ENCODE measurements at regions not wholly inside any gene's neighbourhood (a gene's known extent, or its start where the extent isn't known, plus 50 kb on each side); places are given as distances from the start of the nearest gene placed in this dataset.

DNA sequence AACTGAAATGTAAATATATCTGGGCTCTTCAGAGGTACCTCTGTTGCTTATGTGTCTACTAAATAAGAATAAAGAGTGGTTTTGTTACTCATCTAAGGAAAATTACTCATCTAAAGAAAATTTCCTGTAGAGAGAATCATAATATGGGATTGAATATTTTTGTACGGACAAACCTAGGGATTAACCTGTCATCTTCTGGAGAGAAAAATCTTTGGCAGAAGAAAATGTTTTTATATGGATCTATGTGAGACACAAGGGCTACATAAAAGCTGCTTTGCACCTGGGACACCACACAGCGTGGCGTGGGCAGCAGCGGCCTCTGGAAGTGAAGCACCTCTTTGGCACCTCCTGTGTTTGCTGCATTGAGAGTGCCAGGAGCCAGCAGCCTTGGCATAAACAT is 242.9 kb upstream of the DACH1 start:
- Histone ChIP-seq H3K4me2 (ENCODE audit: control insufficient read depth, insufficient read depth) (no peak overlapping the region), H3K27ac (ENCODE audit: control insufficient read depth, insufficient read depth) (no peak overlapping the region), H2AFZ (ENCODE audit: control insufficient read depth, low read depth, low read length) (no peak overlapping the region), H3K36me3 (ENCODE audit: control insufficient read depth in 2 of 2, insufficient read depth in 2 of 2, low read length in 1 of 2) (no peaks in the 10 kb centered on the region), H3K4me3 (no peak overlapping the region), H3K27me3 (replicated peaks in 1 of 2; ENCODE audit: control insufficient read depth in 2 of 2, insufficient read depth in 2 of 2, low read length in 1 of 2) (no peaks in the 10 kb centered on the region), H3K9me3 (replicated peaks; ENCODE audit: control insufficient read depth, insufficient read depth, low read length) (no peaks in the 10 kb centered on the region), H3K9ac (ENCODE audit: control insufficient read depth, insufficient read depth, low read length) (no peak overlapping the region), H3K4me1 (ENCODE audit: control insufficient read depth, insufficient read depth, low read length) (no peaks in the 10 kb centered on the region), H3K79me2 (ENCODE audit: control insufficient read depth, insufficient read depth, low read length) (no peaks in the 10 kb centered on the region), H4K20me1 (ENCODE audit: control insufficient read depth, insufficient read depth) (no peaks in the 10 kb centered on the region)
- RAD21 ChIA-PET (ENCODE audit: unreplicated experiment), result no interaction called here
- no peak for TF ChIP-seq CREM (IDR thresholded peaks at IDR 0.05; ENCODE audit: low read depth)
- TF ChIP-seq, protein P1, sequence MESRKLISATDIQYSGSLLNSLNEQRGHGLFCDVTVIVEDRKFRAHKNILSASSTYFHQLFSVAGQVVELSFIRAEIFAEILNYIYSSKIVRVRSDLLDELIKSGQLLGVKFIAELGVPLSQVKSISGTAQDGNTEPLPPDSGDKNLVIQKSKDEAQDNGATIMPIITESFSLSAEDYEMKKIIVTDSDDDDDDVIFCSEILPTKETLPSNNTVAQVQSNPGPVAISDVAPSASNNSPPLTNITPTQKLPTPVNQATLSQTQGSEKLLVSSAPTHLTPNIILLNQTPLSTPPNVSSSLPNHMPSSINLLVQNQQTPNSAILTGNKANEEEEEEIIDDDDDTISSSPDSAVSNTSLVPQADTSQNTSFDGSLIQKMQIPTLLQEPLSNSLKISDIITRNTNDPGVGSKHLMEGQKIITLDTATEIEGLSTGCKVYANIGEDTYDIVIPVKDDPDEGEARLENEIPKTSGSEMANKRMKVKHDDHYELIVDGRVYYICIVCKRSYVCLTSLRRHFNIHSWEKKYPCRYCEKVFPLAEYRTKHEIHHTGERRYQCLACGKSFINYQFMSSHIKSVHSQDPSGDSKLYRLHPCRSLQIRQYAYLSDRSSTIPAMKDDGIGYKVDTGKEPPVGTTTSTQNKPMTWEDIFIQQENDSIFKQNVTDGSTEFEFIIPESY (IDR thresholded peaks at IDR 0.05), result no peak
- no peak for TF ChIP-seq STAT3 (IDR thresholded peaks at IDR 0.05; ENCODE audit: low read depth, low read length)
- TF ChIP-seq YBX1 (IDR thresholded peaks at IDR 0.05), result no peak
- no peak for TF ChIP-seq ESRRA (IDR thresholded peaks at IDR 0.05; ENCODE audit: low read length)
- TF ChIP-seq ZBED1 (IDR thresholded peaks at IDR 0.05; ENCODE audit: borderline replicate concordance), result no peak
- TF ChIP-seq, protein P2, sequence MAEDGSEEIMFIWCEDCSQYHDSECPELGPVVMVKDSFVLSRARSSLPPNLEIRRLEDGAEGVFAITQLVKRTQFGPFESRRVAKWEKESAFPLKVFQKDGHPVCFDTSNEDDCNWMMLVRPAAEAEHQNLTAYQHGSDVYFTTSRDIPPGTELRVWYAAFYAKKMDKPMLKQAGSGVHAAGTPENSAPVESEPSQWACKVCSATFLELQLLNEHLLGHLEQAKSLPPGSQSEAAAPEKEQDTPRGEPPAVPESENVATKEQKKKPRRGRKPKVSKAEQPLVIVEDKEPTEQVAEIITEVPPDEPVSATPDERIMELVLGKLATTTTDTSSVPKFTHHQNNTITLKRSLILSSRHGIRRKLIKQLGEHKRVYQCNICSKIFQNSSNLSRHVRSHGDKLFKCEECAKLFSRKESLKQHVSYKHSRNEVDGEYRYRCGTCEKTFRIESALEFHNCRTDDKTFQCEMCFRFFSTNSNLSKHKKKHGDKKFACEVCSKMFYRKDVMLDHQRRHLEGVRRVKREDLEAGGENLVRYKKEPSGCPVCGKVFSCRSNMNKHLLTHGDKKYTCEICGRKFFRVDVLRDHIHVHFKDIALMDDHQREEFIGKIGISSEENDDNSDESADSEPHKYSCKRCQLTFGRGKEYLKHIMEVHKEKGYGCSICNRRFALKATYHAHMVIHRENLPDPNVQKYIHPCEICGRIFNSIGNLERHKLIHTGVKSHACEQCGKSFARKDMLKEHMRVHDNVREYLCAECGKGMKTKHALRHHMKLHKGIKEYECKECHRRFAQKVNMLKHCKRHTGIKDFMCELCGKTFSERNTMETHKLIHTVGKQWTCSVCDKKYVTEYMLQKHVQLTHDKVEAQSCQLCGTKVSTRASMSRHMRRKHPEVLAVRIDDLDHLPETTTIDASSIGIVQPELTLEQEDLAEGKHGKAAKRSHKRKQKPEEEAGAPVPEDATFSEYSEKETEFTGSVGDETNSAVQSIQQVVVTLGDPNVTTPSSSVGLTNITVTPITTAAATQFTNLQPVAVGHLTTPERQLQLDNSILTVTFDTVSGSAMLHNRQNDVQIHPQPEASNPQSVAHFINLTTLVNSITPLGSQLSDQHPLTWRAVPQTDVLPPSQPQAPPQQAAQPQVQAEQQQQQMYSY (CRISPR knock-in tag; IDR thresholded peaks at IDR 0.05), result no peak
- BruUV-seq (replicated peaks), result no TSS peak
- ATAC-seq, result no peak
- WGBS (ENCODE audit: insufficient coverage, insufficient replicate concordance, low lambda C conversion rate, missing lambda C conversion rate), result 39% methylated on average over 4 of the region's 4 CpGs
- SMC1A ChIA-PET (ENCODE audit: uncharacterized antibody, unreplicated experiment), result no interaction called here
- no peak for FAIRE-seq
- POLR2A ChIA-PET, result no interaction called here
- CTCF ChIA-PET, result no interaction called here
- in situ Hi-C loops (cut with MboI), result no loop called here
- DNase-seq (ENCODE audit: low read depth, low spot score), result no peak
- intact Hi-C loops (cut with micrococcal nuclease; ENCODE audit: unreplicated experiment), result no loop called here
